ENCODE measurements at regions not wholly inside any gene's neighbourhood (a gene's known extent, or its start where the extent isn't known, plus 50 kb on each side); places are given as distances from the start of the nearest gene placed in this dataset.

GRCh38 chr13:62060570-62060969, 644.9 kb upstream of the PCDH20 start:
- H3K9me3 ChIP-seq: no peaks in the 10 kb centered on the region
- H3K4me1 ChIP-seq: no peaks in the 10 kb centered on the region
- H3K4me3 ChIP-seq: no peak overlapping the region
- intact Hi-C loops (cut with DNase I): no loop called here
- H3K36me3 ChIP-seq: no peaks in the 10 kb centered on the region
- H3K27me3 ChIP-seq: no peaks in the 10 kb centered on the region
- H3K27ac ChIP-seq: no peak overlapping the region
- no peak for DNase-seq
- 74 to 84% methylated on average over 2 of the region's 2 CpGs for WGBS, 2 donors
- TF ChIP-seq POLR2A (IDR thresholded peaks at IDR 0.05) (no peak), CTCF (IDR thresholded peaks at IDR 0.05) (no peak)

- TF ChIP-seq POLR2A (IDR thresholded peaks at IDR 0.05) (no peak), CTCF (IDR thresholded peaks at IDR 0.05) (no peak)
- 14 to 21% methylated on average over 2 of the region's 2 CpGs for WGBS, 2 donors
- Histone ChIP-seq H3K9me3 (no peaks in the 10 kb centered on the region), H3K27ac (no peak overlapping the region), H3K4me3 (no peak overlapping the region), H3K27me3 (no peaks in the 10 kb centered on the region), H3K4me1 (no peaks in the 10 kb centered on the region), H3K36me3 (no peaks in the 10 kb centered on the region)
- intact Hi-C loops (cut with DNase I): no loop called here
- DNase-seq: no peak
Measured at GRCh38 chr13:62057286-62057685, 641.6 kb upstream of the PCDH20 start.

- no peak for TF ChIP-seq POLR2A (IDR thresholded peaks at IDR 0.05)
- TF ChIP-seq CTCF (IDR thresholded peaks at IDR 0.05): no peak
- H3K27me3 ChIP-seq: no peaks in the 10 kb centered on the region
- no peak overlapping the region for H3K27ac ChIP-seq
- 75 to 77% methylated on average over 2 of the region's 2 CpGs for WGBS, 2 donors
- no peaks in the 10 kb centered on the region for H3K4me1 ChIP-seq
- no peaks in the 10 kb centered on the region for H3K36me3 ChIP-seq
- intact Hi-C loops (cut with DNase I): no loop called here
- peaks cover 0 to 8% (median 0%) of the 10 kb centered on the region in 3 donors for H3K9me3 ChIP-seq
- DNase-seq: no peak
- no peak overlapping the region for H3K4me3 ChIP-seq
Measured at GRCh38 chr13:62049992-62050391, 634.3 kb upstream of the PCDH20 start.

GRCh38 chr13:62046512-62046911, 630.9 kb upstream of the PCDH20 start:
- 60 to 85% methylated on average over 1 to 4 of the region's 13 CpGs for WGBS, 2 donors
- no peak for DNase-seq
- no peaks in the 10 kb centered on the region for H3K27me3 ChIP-seq
- H3K4me1 ChIP-seq: no peaks in the 10 kb centered on the region
- peaks cover 0 to 8% (median 0%) of the 10 kb centered on the region in 3 donors for H3K9me3 ChIP-seq
- TF ChIP-seq POLR2A (IDR thresholded peaks at IDR 0.05) (no peak), CTCF (IDR thresholded peaks at IDR 0.05) (no peak)
- no peak overlapping the region for H3K27ac ChIP-seq
- intact Hi-C loops (cut with DNase I): no loop called here
- no peak overlapping the region for H3K4me3 ChIP-seq
- H3K36me3 ChIP-seq: no peaks in the 10 kb centered on the region

DNA sequence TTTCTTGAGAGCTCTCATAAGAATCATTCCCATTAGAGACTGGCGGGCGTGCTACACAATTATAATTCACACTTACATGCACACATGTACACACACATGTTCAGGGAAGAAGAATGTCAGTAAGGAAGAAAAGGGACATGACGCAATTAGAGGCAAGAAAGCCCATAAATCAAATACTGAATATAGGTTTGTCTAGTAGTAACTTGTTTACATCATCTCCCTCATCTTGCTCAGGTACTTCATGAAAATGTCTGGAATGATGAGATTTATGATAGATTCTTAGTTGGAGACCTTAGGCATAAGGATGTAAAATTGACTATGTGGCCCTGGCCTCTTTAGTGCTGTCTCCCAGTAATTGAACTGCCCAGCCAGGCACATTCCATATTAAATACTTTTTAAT, 628.0 kb upstream of the PCDH20 start:
- Histone ChIP-seq H3K27ac (no peak overlapping the region), H3K27me3 (no peaks in the 10 kb centered on the region), H3K9me3 (peaks cover 0 to 8% (median 0%) of the 10 kb centered on the region in 3 donors), H3K4me1 (no peaks in the 10 kb centered on the region), H3K4me3 (no peak overlapping the region), H3K36me3 (no peaks in the 10 kb centered on the region)
- DNase-seq: no peak
- TF ChIP-seq CTCF (IDR thresholded peaks at IDR 0.05): no peak
- no peak for TF ChIP-seq POLR2A (IDR thresholded peaks at IDR 0.05)
- intact Hi-C loops (cut with DNase I): no loop called here
- WGBS, 2 donors: 78 to 83% methylated on average over 3 of the region's 3 CpGs
